Spleen (tissue), 7 donors: ENCODE measurements at regions not wholly inside any gene's neighbourhood (a gene's known extent, or its start where the extent isn't known, plus 50 kb on each side); places are given as distances from the start of the nearest gene placed in this dataset.

Experiments
- POLR2AphosphoS5 ChIP-seq, 3 donors: sonication (generic); formaldehyde crosslinking; IDR thresholded peaks; one replicate each; pipeline ENCODE4 v1.5.1; 2017; ENCODE audit warnings: antibody characterized with exemption in 3 of 3
- TF ChIP-seq, protein P1 (sequence below), 11 experiments: fragments of 200-600 bp in 7 of 11; fragments of 450-650 bp in 4 of 11; sonication (generic) in 4 of 11; IDR thresholded peaks in 8 of 11; conservative IDR thresholded peaks in 3 of 11; 1 replicate in 7 of 11; 2 replicates in 4 of 11; pipeline versions ENCODE4 v1.4.0 to v1.8.0; 2016 to 2021; ENCODE audit warnings: antibody characterized with exemption in 11 of 11, inconsistent platforms in 4 of 11, mild to moderate bottlenecking in 1 of 11
- donor health status: DM: no; HTN: no; CAD: no; lungs with moderate emphysema.
- donor health status: DM: no; HTN: no; CAD: no.
- donor health status: DM: no; HTN: no; CAD: no.

DNA sequence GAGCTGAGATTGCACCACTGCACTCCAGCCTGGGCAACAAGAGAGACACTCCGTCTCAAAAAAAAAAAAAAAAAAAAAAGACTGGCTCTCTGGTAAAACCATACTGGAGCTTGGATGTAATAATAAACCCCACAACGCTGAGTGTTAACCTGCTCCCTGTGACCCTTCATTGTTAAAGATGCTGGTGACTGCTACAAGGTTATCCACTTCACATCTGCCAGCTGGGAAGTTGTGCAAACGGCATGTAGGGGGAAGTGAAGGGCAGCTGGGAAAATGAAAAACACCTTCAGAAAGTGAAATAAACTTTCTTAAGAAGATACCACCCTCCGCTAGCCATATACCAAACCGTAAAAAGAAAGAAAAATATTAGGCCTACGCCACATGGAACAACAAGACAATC, 131.0 kb upstream of the NUDT7 start:
- no peak for TF ChIP-seq POLR2AphosphoS5 (IDR thresholded peaks at IDR 0.05)
- TF ChIP-seq, protein P1, sequence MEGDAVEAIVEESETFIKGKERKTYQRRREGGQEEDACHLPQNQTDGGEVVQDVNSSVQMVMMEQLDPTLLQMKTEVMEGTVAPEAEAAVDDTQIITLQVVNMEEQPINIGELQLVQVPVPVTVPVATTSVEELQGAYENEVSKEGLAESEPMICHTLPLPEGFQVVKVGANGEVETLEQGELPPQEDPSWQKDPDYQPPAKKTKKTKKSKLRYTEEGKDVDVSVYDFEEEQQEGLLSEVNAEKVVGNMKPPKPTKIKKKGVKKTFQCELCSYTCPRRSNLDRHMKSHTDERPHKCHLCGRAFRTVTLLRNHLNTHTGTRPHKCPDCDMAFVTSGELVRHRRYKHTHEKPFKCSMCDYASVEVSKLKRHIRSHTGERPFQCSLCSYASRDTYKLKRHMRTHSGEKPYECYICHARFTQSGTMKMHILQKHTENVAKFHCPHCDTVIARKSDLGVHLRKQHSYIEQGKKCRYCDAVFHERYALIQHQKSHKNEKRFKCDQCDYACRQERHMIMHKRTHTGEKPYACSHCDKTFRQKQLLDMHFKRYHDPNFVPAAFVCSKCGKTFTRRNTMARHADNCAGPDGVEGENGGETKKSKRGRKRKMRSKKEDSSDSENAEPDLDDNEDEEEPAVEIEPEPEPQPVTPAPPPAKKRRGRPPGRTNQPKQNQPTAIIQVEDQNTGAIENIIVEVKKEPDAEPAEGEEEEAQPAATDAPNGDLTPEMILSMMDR (IDR thresholded peaks at IDR 0.05 in 8 of 11, conservative IDR thresholded peaks at IDR 0.05 in 3 of 11): no peak
